ENCODE measurements at regions not wholly inside any gene's neighbourhood (a gene's known extent, or its start where the extent isn't known, plus 50 kb on each side); places are given as distances from the start of the nearest gene placed in this dataset.
"Not testable (repeated sequence)": the region's sequence is repeated elsewhere in the genome, so short reads cannot be mapped to it uniquely, and the experiment has no call there.

DNA sequence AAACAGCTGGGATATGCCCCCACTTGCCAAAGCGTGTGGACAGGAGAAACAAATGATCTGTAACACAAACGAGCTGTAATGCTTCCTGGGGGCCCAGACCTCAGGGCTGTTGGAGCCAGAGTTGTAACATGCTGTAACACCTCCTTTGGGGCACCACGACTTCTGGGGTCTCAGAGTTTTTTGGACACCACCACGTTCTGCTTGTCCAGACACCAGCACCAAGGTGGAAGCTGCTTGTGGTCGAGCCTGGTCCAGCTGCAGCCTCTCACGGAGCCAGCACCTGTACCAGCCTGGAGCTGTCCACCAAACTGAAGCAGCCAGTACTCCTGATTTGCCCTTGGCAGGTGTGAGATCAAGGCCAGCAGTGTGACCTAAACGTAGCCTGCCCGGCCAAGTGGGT, 879.4 kb downstream of the SLC6A15 start:
- H3K36me3 ChIP-seq, result no peaks in the 10 kb centered on the region
- H3K27me3 ChIP-seq (replicated peaks in 1 of 7), result no peaks in the 10 kb centered on the region
- TF ChIP-seq POLR2AphosphoS5 (IDR thresholded peaks at IDR 0.05) (no peak), POLR2A (IDR thresholded peaks at IDR 0.05) (no peak)
- TF ChIP-seq, protein P1, sequence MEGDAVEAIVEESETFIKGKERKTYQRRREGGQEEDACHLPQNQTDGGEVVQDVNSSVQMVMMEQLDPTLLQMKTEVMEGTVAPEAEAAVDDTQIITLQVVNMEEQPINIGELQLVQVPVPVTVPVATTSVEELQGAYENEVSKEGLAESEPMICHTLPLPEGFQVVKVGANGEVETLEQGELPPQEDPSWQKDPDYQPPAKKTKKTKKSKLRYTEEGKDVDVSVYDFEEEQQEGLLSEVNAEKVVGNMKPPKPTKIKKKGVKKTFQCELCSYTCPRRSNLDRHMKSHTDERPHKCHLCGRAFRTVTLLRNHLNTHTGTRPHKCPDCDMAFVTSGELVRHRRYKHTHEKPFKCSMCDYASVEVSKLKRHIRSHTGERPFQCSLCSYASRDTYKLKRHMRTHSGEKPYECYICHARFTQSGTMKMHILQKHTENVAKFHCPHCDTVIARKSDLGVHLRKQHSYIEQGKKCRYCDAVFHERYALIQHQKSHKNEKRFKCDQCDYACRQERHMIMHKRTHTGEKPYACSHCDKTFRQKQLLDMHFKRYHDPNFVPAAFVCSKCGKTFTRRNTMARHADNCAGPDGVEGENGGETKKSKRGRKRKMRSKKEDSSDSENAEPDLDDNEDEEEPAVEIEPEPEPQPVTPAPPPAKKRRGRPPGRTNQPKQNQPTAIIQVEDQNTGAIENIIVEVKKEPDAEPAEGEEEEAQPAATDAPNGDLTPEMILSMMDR (IDR thresholded peaks at IDR 0.05 in 8 of 11, conservative IDR thresholded peaks at IDR 0.05 in 3 of 11), result no peak
- DNase-seq, result peak; percentile 56
- no peak overlapping the region for H3K27ac ChIP-seq
- no peaks in the 10 kb centered on the region for H3K4me1 ChIP-seq
- no peak overlapping the region for H3K4me3 ChIP-seq
- intact Hi-C loops (cut with DNase I; ENCODE audit: low total_unique reads), result no loop called here
- 55 to 84% (median 81%) methylated on average over 8 of the region's 8 CpGs for WGBS, 5 donors
- H3K9me3 ChIP-seq, result peaks cover 0 to 36% (median 17%) of the 10 kb centered on the region in 8 donors

DNA sequence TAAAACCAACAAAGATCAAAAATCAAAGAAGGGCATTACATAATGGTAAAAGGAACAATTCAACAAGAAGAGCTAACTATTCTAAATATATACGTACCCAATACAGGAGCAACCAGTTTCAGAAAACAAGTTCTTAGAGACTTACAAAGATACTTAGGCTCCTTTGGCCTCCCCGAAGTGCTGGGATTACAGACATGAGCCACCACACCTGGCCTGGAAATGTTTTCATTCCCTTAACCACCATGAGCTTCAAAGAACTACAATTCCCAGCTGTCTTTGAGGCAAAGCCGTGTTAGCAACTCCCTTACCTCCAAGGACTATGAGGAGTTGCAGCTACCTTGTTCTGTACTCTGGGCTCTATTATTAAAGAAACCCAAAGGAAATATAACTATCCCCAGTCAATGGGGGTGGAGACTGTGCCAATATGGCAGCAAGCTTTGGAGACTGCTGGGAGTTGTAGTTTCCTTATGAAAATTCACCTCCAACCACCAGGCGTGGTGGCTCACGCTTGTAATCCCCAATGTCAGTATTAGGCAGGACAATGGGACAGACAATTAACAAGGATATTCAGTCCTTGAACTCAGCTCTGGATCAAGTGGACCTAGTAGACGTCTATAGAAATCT, 893.9 kb downstream of the SLC6A15 start:
- H3K36me3 ChIP-seq; H3K4me1 ChIP-seq; H3K4me3 ChIP-seq; H3K27me3 ChIP-seq (replicated peaks in 1 of 7); H3K27ac ChIP-seq; DNase-seq; intact Hi-C loops (cut with DNase I; ENCODE audit: low total_unique reads): not testable (repeated sequence)
- WGBS, 5 donors, result 75 to 85% (median 82%) methylated on average over 6 of the region's 6 CpGs
- H3K9me3 ChIP-seq, result peaks cover 0 to 32% (median 9%) of the 10 kb centered on the region in 8 donors

DNA sequence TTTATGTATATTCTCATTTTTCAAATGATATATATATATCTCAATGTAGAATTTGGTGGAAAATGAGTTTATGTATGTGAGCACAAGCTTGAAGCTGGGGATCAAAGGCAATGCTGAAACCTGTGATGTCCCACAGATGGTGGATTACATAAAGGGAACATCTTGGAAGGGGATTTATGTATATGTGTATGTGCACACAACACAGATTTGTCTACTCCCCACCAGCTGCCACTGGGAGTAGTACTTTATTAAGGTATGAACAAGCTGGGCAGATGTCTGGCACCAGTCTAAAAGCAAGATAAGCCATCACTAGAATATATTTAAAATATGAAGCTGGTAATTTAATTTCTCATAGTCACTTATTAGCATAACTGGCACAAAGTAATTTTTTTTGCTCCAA, 895.6 kb downstream of the SLC6A15 start:
- TF ChIP-seq POLR2A (IDR thresholded peaks at IDR 0.05), result no peak
- TF ChIP-seq POLR2AphosphoS5 (IDR thresholded peaks at IDR 0.05), result no peak
- TF ChIP-seq, protein P1 (IDR thresholded peaks at IDR 0.05 in 8 of 11, conservative IDR thresholded peaks at IDR 0.05 in 3 of 11), result no peak
- Histone ChIP-seq H3K36me3 (no peaks in the 10 kb centered on the region), H3K4me3 (no peak overlapping the region), H3K9me3 (peaks cover 0 to 45% (median 17%) of the 10 kb centered on the region in 8 donors), H3K27ac (no peak overlapping the region), H3K27me3 (replicated peaks in 1 of 7) (no peaks in the 10 kb centered on the region), H3K4me1 (no peaks in the 10 kb centered on the region)
- intact Hi-C loops (cut with DNase I; ENCODE audit: low total_unique reads), result no loop called here
- no peak for DNase-seq

DNA sequence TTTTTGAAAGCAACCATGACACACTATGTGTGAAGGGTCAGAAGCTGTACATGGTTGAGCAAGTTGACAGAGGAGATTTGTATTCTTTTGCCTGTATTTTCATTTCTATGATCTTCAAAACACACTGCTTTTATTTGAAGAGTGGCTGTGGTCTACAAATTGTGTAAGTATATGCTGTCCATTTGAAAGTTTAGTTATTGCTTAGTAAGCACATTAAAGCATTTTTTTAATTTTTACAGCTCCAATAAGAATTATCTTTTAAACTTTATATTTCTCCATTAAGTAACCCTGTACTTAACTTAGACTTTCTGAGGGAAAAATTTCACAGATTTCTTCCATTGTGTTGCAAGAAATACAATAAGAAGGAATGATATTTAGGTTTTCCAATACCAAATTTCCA, 915.2 kb downstream of the SLC6A15 start:
- Histone ChIP-seq H3K4me1 (no peaks in the 10 kb centered on the region), H3K36me3 (no peaks in the 10 kb centered on the region), H3K27me3 (replicated peaks in 1 of 7) (no peaks in the 10 kb centered on the region), H3K9me3 (peaks cover 0 to 21% (median 6%) of the 10 kb centered on the region in 8 donors), H3K27ac (no peak overlapping the region), H3K4me3 (no peak overlapping the region)
- no peak for DNase-seq
- TF ChIP-seq POLR2AphosphoS5 (IDR thresholded peaks at IDR 0.05), result no peak
- TF ChIP-seq POLR2A (IDR thresholded peaks at IDR 0.05), result no peak
- TF ChIP-seq, protein P1 (IDR thresholded peaks at IDR 0.05 in 8 of 11, conservative IDR thresholded peaks at IDR 0.05 in 3 of 11), result no peak
- intact Hi-C loops (cut with DNase I; ENCODE audit: low total_unique reads), result no loop called here

DNA sequence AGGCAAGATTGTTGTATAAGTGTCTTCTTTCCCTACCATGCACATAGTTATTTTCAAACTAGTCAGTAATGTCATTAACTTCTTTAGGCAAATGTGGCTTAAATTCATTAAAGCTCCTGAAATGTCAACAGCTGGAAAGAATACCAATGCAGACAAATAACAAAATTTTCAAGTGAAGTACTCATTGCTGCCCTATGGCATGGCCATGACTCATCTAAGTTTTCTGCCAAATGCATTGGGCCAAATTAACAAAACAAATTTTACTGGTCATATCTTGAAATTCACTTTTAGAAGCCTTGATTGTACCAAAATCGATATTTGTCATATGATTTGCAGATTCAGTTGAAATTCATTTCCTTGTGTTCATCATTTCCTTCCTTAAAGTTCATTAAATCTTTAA, 915.9 kb downstream of the SLC6A15 start:
- Histone ChIP-seq H3K27me3 (replicated peaks in 1 of 7) (no peaks in the 10 kb centered on the region), H3K9me3 (peaks cover 0 to 21% (median 6%) of the 10 kb centered on the region in 8 donors), H3K4me3 (no peak overlapping the region), H3K36me3 (no peaks in the 10 kb centered on the region), H3K4me1 (no peaks in the 10 kb centered on the region), H3K27ac (no peak overlapping the region)
- intact Hi-C loops (cut with DNase I; ENCODE audit: low total_unique reads), result no loop called here
- TF ChIP-seq POLR2A (IDR thresholded peaks at IDR 0.05) (no peak), POLR2AphosphoS5 (IDR thresholded peaks at IDR 0.05) (no peak)
- TF ChIP-seq, protein P1 (IDR thresholded peaks at IDR 0.05 in 8 of 11, conservative IDR thresholded peaks at IDR 0.05 in 3 of 11), result no peak
- WGBS, 5 donors, result 63 to 75% (median 72%) methylated on average over 1 of the region's 1 CpG
- no peak for DNase-seq

Data from spleen (tissue), 11 donors.